Endodermal cell (in vitro differentiated cells): ENCODE measurements at regions not wholly inside any gene's neighbourhood (a gene's known extent, or its start where the extent isn't known, plus 50 kb on each side); places are given as distances from the start of the nearest gene placed in this dataset.

Source experiments
- DNase-seq: peaks from one replicate; pipeline ENCODE4 v3.0.0-alpha.2; 2017
- H3K27ac ChIP-seq: 2 replicates; pipeline ENCODE4 v1.5.1; 2013; ENCODE audit warnings: mild to moderate bottlenecking, low read depth, low read length, moderate library complexity
- H3K27me3 ChIP-seq: 2 replicates; pipeline ENCODE4 v1.6.1; 2013; ENCODE audit warnings: mild to moderate bottlenecking, low read length, moderate library complexity; ENCODE audit not compliant: insufficient read depth, control insufficient read depth, poor library complexity, severe bottlenecking
- H3K36me3 ChIP-seq: 2 replicates; pipeline ENCODE4 v1.7.0; 2013; ENCODE audit warnings: mild to moderate bottlenecking, low read length, moderate library complexity; ENCODE audit not compliant: control insufficient read depth, insufficient read depth
- H3K4me1 ChIP-seq: one replicate; pipeline ENCODE4 v1.7.0; 2013; ENCODE audit warnings: low read length; ENCODE audit not compliant: control insufficient read depth, insufficient read depth
- H3K4me3 ChIP-seq: 2 replicates; pipeline ENCODE4 v1.5.1; 2013; ENCODE audit warnings: mild to moderate bottlenecking, low read length, moderate library complexity
- H3K9ac ChIP-seq: 2 replicates; pipeline ENCODE4 v1.6.1; 2013; ENCODE audit warnings: mild to moderate bottlenecking, low read length, moderate library complexity; ENCODE audit not compliant: poor library complexity, severe bottlenecking; ENCODE audit errors: extremely low read depth
- H3K9me3 ChIP-seq: 2 replicates; pipeline ENCODE4 v1.6.1; 2013; ENCODE audit warnings: mild to moderate bottlenecking, low read length, moderate library complexity; ENCODE audit not compliant: control insufficient read depth
- H3K27ac Mint-ChIP-seq: 2 replicates; pipeline ENCODE4 v1.8.0; 2020; ENCODE audit warnings: mixed read lengths
- H3K27me3 Mint-ChIP-seq: 2 replicates; pipeline ENCODE4 v1.8.0; 2021; ENCODE audit warnings: mild to moderate bottlenecking, mixed read lengths; ENCODE audit not compliant: insufficient read depth
- H3K36me3 Mint-ChIP-seq: 2 replicates; pipeline ENCODE4 v1.8.0; 2020; ENCODE audit warnings: low read depth, mixed read lengths
- H3K4me1 Mint-ChIP-seq: 2 replicates; pipeline ENCODE4 v1.8.0; 2020; ENCODE audit warnings: mixed read lengths
- H3K4me3 Mint-ChIP-seq: 2 replicates; pipeline ENCODE4 v1.8.0; 2020; ENCODE audit warnings: mild to moderate bottlenecking, moderate library complexity, mixed read lengths
- H3K9me3 Mint-ChIP-seq: 2 replicates; pipeline ENCODE4 v1.8.0; 2020; ENCODE audit warnings: mild to moderate bottlenecking, mixed read lengths
- WGBS, 2 experiments: methylation state at CpG; one replicate each; pipeline versions ENCODE4 v1.1.5 to v1.1.7; 2013; ENCODE audit warnings: missing lambda C conversion rate in 2 of 2, mixed read lengths in 1 of 2; ENCODE audit not compliant: insufficient coverage in 1 of 2, insufficient read length in 1 of 2; 5-methylcytosine and 5-hydroxymethylcytosine counted together
- TF ChIP-seq, protein P1 (sequence below): fragments of 200-600 bp; sonication (generic); conservative IDR thresholded peaks from 2 replicates; pipeline ENCODE4 v1.5.0; 2021; ENCODE audit warnings: antibody characterized with exemption, mild to moderate bottlenecking

DNA sequence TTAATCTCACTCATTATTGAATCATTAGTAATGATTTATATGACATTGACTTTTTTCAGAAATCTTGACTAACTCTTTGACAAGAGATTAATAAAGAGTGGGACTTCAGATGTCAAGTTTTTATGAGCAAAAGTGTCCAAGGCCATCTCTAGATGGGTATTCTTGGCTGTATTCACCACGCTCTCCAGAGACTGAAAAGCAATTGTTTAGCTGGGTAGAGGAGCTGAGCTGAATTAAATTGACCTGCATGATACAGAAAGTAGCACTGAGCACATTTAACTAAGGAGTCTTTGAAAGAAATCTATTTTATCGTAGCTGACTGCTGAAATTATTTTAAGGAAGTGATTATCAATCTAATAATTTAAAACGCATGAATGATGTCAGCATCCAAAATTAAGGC lies 89.4 kb downstream of the LINC00237 start:
- H3K4me1 Mint-ChIP-seq: peaks cover 33% of the 10 kb centered on the region
- no peaks in the 10 kb centered on the region for H3K36me3 ChIP-seq
- no peak overlapping the region for H3K4me3 Mint-ChIP-seq
- H3K27ac Mint-ChIP-seq: no peak overlapping the region
- no peaks in the 10 kb centered on the region for H3K36me3 Mint-ChIP-seq
- 94 to 100% methylated on average over 3 of the region's 3 CpGs for WGBS, 2 experiments
- H3K9me3 Mint-ChIP-seq: no peaks in the 10 kb centered on the region
- no peak overlapping the region for H3K9ac ChIP-seq
- TF ChIP-seq, protein P1, sequence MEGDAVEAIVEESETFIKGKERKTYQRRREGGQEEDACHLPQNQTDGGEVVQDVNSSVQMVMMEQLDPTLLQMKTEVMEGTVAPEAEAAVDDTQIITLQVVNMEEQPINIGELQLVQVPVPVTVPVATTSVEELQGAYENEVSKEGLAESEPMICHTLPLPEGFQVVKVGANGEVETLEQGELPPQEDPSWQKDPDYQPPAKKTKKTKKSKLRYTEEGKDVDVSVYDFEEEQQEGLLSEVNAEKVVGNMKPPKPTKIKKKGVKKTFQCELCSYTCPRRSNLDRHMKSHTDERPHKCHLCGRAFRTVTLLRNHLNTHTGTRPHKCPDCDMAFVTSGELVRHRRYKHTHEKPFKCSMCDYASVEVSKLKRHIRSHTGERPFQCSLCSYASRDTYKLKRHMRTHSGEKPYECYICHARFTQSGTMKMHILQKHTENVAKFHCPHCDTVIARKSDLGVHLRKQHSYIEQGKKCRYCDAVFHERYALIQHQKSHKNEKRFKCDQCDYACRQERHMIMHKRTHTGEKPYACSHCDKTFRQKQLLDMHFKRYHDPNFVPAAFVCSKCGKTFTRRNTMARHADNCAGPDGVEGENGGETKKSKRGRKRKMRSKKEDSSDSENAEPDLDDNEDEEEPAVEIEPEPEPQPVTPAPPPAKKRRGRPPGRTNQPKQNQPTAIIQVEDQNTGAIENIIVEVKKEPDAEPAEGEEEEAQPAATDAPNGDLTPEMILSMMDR: no peak
- no peak overlapping the region for H3K4me3 ChIP-seq
- peaks cover 3% of the 10 kb centered on the region for H3K4me1 ChIP-seq
- H3K9me3 ChIP-seq: no peaks in the 10 kb centered on the region
- no peak for DNase-seq
- peaks cover 6% of the 10 kb centered on the region for H3K27me3 Mint-ChIP-seq
- H3K27me3 ChIP-seq: no peaks in the 10 kb centered on the region
- no peak overlapping the region for H3K27ac ChIP-seq

DNA sequence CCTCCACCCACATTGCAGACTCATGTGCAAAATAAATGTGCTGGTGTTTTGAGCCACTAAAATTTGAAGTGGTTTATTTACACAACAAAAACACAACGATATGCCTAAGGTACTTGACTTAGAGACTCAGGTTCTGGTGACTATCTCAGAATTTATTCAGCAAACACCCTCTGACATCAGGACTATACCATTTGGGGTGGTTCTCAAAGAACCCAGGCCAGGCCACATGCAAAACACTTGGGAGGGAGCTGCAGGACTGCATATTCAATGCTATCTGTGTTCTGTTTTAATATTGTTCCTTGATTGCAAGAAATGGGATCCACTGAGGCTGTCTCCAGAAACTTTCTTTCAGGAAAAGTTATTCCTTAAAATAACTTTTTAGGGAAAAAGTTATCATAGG lies 91.6 kb downstream of the LINC00237 start:
- Mint-ChIP-seq H3K27me3 (peaks cover 6% of the 10 kb centered on the region), H3K36me3 (no peaks in the 10 kb centered on the region), H3K4me1 (peaks cover 11% of the 10 kb centered on the region), H3K9me3 (no peaks in the 10 kb centered on the region), H3K4me3 (no peak overlapping the region), H3K27ac (no peak overlapping the region)
- Histone ChIP-seq H3K27ac (no peak overlapping the region), H3K36me3 (no peaks in the 10 kb centered on the region), H3K4me3 (no peak overlapping the region), H3K4me1 (peaks cover 1% of the 10 kb centered on the region), H3K9me3 (no peaks in the 10 kb centered on the region), H3K9ac (no peak overlapping the region), H3K27me3 (no peaks in the 10 kb centered on the region)
- TF ChIP-seq, protein P1: no peak
- DNase-seq: no peak
- WGBS, 2 experiments: 92 to 100% methylated on average over 1 of the region's 1 CpG

DNA sequence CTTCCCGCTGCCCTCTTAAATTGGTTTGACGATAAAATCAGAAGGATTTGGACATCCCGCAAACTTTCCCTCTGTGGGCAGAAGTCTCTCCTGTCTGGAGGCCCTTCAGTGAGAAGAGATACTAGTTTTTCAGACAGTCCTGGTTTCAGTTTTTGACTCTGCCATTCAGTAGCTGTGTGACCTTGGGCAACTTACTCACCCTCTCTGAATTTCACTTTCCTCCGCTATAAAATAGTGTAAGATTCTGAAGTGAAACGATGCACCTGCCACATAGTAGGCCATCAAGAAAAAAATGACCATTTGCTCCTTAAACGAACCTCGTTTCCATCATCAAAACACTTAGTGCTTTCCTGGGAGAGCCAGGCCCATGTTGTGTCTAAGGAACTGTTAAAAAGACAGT lies 97.2 kb downstream of the LINC00237 start:
- Histone ChIP-seq H3K4me3 (no peak overlapping the region), H3K27ac (no peak overlapping the region), H3K27me3 (no peaks in the 10 kb centered on the region), H3K9me3 (no peaks in the 10 kb centered on the region), H3K9ac (no peak overlapping the region), H3K36me3 (no peaks in the 10 kb centered on the region), H3K4me1 (no peaks in the 10 kb centered on the region)
- Mint-ChIP-seq H3K9me3 (no peaks in the 10 kb centered on the region), H3K27me3 (peaks cover 4% of the 10 kb centered on the region), H3K36me3 (no peaks in the 10 kb centered on the region), H3K4me3 (no peak overlapping the region), H3K4me1 (no peaks in the 10 kb centered on the region), H3K27ac (no peak overlapping the region)
- TF ChIP-seq, protein P1: no peak
- 96 to 98% methylated on average over 7 of the region's 7 CpGs for WGBS, 2 experiments
- DNase-seq: no peak
